Spleen (tissue), 11 donors: ENCODE measurements at regions not wholly inside any gene's neighbourhood (a gene's known extent, or its start where the extent isn't known, plus 50 kb on each side); places are given as distances from the start of the nearest gene placed in this dataset.
A peak's percentile ranks its signal among the peaks of the same experiment; 100 is the strongest.
"Not testable (repeated sequence)": the region's sequence is repeated elsewhere in the genome, so short reads cannot be mapped to it uniquely, and the experiment has no call there.

Experiments used
- DNase-seq: peaks from one replicate; pipeline ENCODE4 v3.0.0-alpha.2; 2020
- H3K27ac ChIP-seq, 8 donors: fragments of 200-600 bp; sonication (generic) in 7 of 8; 1 replicate in 4 of 8; 2 replicates in 4 of 8; pipeline versions ENCODE4 v1.5.0 to v1.8.0; 2016 to 2021; ENCODE audit warnings: inconsistent platforms in 4 of 8, mild to moderate bottlenecking in 4 of 8, moderate library complexity in 1 of 8
- H3K27me3 ChIP-seq, 7 donors: fragments of 200-600 bp; sonication (generic) in 6 of 7; replicated peaks in 1 of 7; 1 replicate in 4 of 7; 2 replicates in 3 of 7; pipeline versions ENCODE4 v1.5.0 to v1.8.0; 2016 to 2021; ENCODE audit warnings: inconsistent platforms in 3 of 7, mild to moderate bottlenecking in 1 of 7
- H3K36me3 ChIP-seq, 6 donors: fragments of 200-600 bp; sonication (generic) in 5 of 6; 1 replicate in 4 of 6; 2 replicates in 2 of 6; pipeline versions ENCODE4 v1.5.0 to v1.8.0; 2016 to 2021; ENCODE audit warnings: inconsistent platforms in 2 of 6
- H3K4me1 ChIP-seq, 6 donors: fragments of 200-600 bp; sonication (generic) in 5 of 6; 1 replicate in 3 of 6; 2 replicates in 3 of 6; pipeline versions ENCODE4 v1.5.0 to v1.8.0; 2016 to 2021; ENCODE audit warnings: inconsistent platforms in 3 of 6
- H3K4me3 ChIP-seq, 8 donors: fragments of 200-600 bp; sonication (generic) in 7 of 8; 1 replicate in 4 of 8; 2 replicates in 4 of 8; pipeline versions ENCODE4 v1.5.0 to v1.8.0; 2016 to 2021; ENCODE audit warnings: inconsistent platforms in 4 of 8, mild to moderate bottlenecking in 4 of 8, moderate library complexity in 2 of 8
- H3K9me3 ChIP-seq, 8 donors: fragments of 200-600 bp; sonication (generic) in 7 of 8; 1 replicate in 4 of 8; 2 replicates in 4 of 8; pipeline versions ENCODE4 v1.5.0 to v1.8.0; 2016 to 2021; ENCODE audit warnings: inconsistent platforms in 4 of 8
- CTCF ChIP-seq, 11 experiments: fragments of 200-600 bp in 7 of 11; fragments of 450-650 bp in 4 of 11; sonication (generic) in 4 of 11; IDR thresholded peaks in 8 of 11; conservative IDR thresholded peaks in 3 of 11; 1 replicate in 7 of 11; 2 replicates in 4 of 11; pipeline versions ENCODE4 v1.4.0 to v1.8.0; 2016 to 2021; ENCODE audit warnings: antibody characterized with exemption in 11 of 11, inconsistent platforms in 4 of 11, mild to moderate bottlenecking in 1 of 11
- POLR2A ChIP-seq, 3 donors: fragments of 450-650 bp; IDR thresholded peaks; one replicate each; pipeline ENCODE4 v1.5.1; 2017; ENCODE audit warnings: antibody characterized with exemption in 3 of 3, mild to moderate bottlenecking in 1 of 3
- POLR2AphosphoS5 ChIP-seq, 3 donors: sonication (generic); formaldehyde crosslinking; IDR thresholded peaks; one replicate each; pipeline ENCODE4 v1.5.1; 2017; ENCODE audit warnings: antibody characterized with exemption in 3 of 3
- WGBS, 5 donors: extraction: QIAGEN DNeasy Blood & Tissue Kit in 3 of 5; methylation state at CpG; one replicate each; pipeline versions ENCODE4 v1.1.5 to v1.1.7; 2013 to 2018; 5-methylcytosine and 5-hydroxymethylcytosine counted together
- intact Hi-C: fragments of 100-400 bp; cut with DNase I; formaldehyde crosslinking; loops from one replicate; pipeline ENCODE4 v1.15.0; 2023; ENCODE audit warnings: low total_unique reads
- donor health status: healthy with polysubstance abuse.
- donor health status: DM: no; HTN: no; CAD: no; lungs with moderate emphysema.
- donor health status: DM: no; HTN: no; CAD: no.
- donor health status: Bipolar disorder and iron deficiency.
- donor health status: healthy.
- donor health status: DM: no; HTN: no; CAD: no.
- donor health status: DM: yes; HTN: yes; CAD: no.

- intact Hi-C loops, DNase-seq, H3K27ac ChIP-seq, H3K27me3 ChIP-seq, H3K9me3 ChIP-seq, H3K36me3 ChIP-seq, H3K4me3 ChIP-seq, H3K4me1 ChIP-seq: not testable (repeated sequence)
- TF ChIP-seq CTCF (IDR thresholded peaks at IDR 0.05 in 8 of 11, conservative IDR thresholded peaks at IDR 0.05 in 3 of 11): peak in 3 of 11 experiments; percentile 35 to 51 (median 41)
- WGBS, 5 donors: 26 to 42% (median 34%) methylated on average over 5 of the region's 5 CpGs
These were observed 71.7 kb downstream of the PRR15 start for GRCh38 chr7:29635067-29636008.

GRCh38 chr7:29636009-29636351 is 72.3 kb downstream of the PRR15 start:
- no peak for DNase-seq
- Histone ChIP-seq H3K27me3 (no peaks in the 10 kb centered on the region), H3K4me3 (no peak overlapping the region), H3K27ac (no peak overlapping the region), H3K9me3 (no peaks in the 10 kb centered on the region), H3K36me3 (peaks cover 0 to 5% (median 0%) of the 10 kb centered on the region in 6 donors), H3K4me1 (no peaks in the 10 kb centered on the region)
- TF ChIP-seq POLR2AphosphoS5 (IDR thresholded peaks at IDR 0.05) (no peak), CTCF (IDR thresholded peaks at IDR 0.05 in 8 of 11, conservative IDR thresholded peaks at IDR 0.05 in 3 of 11) (no peak), POLR2A (IDR thresholded peaks at IDR 0.05) (no peak)
- intact Hi-C loops: no loop called here
- WGBS, 5 donors: 71 to 94% (median 83%) methylated on average over 1 of the region's 1 CpG

GRCh38 chr7:29637374-29637773 is 73.7 kb downstream of the PRR15 start:
- TF ChIP-seq POLR2A (IDR thresholded peaks at IDR 0.05) (no peak), POLR2AphosphoS5 (IDR thresholded peaks at IDR 0.05) (no peak), CTCF (IDR thresholded peaks at IDR 0.05 in 8 of 11, conservative IDR thresholded peaks at IDR 0.05 in 3 of 11) (no peak)
- no peaks in the 10 kb centered on the region for H3K4me1 ChIP-seq
- 95 to 99% (median 96%) methylated on average over 8 of the region's 8 CpGs for WGBS, 5 donors
- no peak for DNase-seq
- H3K36me3 ChIP-seq: peaks cover 0 to 5% (median 0%) of the 10 kb centered on the region in 6 donors
- intact Hi-C loops: no loop called here
- no peaks in the 10 kb centered on the region for H3K9me3 ChIP-seq
- H3K27ac ChIP-seq: no peak overlapping the region
- no peaks in the 10 kb centered on the region for H3K27me3 ChIP-seq
- H3K4me3 ChIP-seq: no peak overlapping the region

GRCh38 chr7:29638841-29639240 is 75.2 kb downstream of the PRR15 start:
- H3K36me3 ChIP-seq, intact Hi-C loops, H3K27me3 ChIP-seq, H3K9me3 ChIP-seq, H3K27ac ChIP-seq, H3K4me3 ChIP-seq, DNase-seq, H3K4me1 ChIP-seq: not testable (repeated sequence)
- WGBS, 5 donors: 88 to 97% (median 90%) methylated on average over 3 of the region's 3 CpGs
